H9 (cell line): ENCODE measurements at regions not wholly inside any gene's neighbourhood (a gene's known extent, or its start where the extent isn't known, plus 50 kb on each side); places are given as distances from the start of the nearest gene placed in this dataset.

Experiments
- DNase-seq: peaks from one replicate; pipeline ENCODE4 v3.0.0-alpha.2; 2017
- H2AFZ ChIP-seq: one replicate; pipeline ENCODE4 v1.6.1; 2013; ENCODE audit warnings: mild to moderate bottlenecking, low read length, control low read depth, moderate library complexity
- H2AK5ac ChIP-seq: 2 replicates; pipeline ENCODE4 v1.6.1; 2013; ENCODE audit warnings: low read length, control low read depth, mixed read lengths; ENCODE audit not compliant: insufficient read length
- H2BK120ac ChIP-seq: one replicate; pipeline ENCODE4 v1.6.1; 2013; ENCODE audit warnings: low read depth, mild to moderate bottlenecking, low read length, control low read depth, inconsistent platforms; ENCODE audit not compliant: poor library complexity, severe bottlenecking
- H2BK12ac ChIP-seq: 2 replicates; pipeline ENCODE4 v1.6.1; 2013; ENCODE audit warnings: low read length, control low read depth, mixed read lengths, low read depth; ENCODE audit not compliant: insufficient read length
- H2BK15ac ChIP-seq: 2 replicates; pipeline ENCODE4 v1.6.1; 2013; ENCODE audit warnings: low read depth, low read length, control low read depth
- H2BK20ac ChIP-seq: one replicate; pipeline ENCODE4 v1.6.1; 2013; ENCODE audit warnings: low read depth, mild to moderate bottlenecking, low read length, control low read depth, inconsistent platforms; ENCODE audit not compliant: poor library complexity, severe bottlenecking
- H2BK5ac ChIP-seq: 2 replicates; pipeline ENCODE4 v1.6.1; 2013; ENCODE audit warnings: low read length, control low read depth, mixed read lengths; ENCODE audit not compliant: insufficient read length
- H3K14ac ChIP-seq: 2 replicates; pipeline ENCODE4 v1.6.1; 2013; ENCODE audit warnings: low read length, control low read depth; ENCODE audit not compliant: insufficient read depth
- H3K18ac ChIP-seq: 2 replicates; pipeline ENCODE4 v1.6.1; 2013; ENCODE audit warnings: low read depth, mild to moderate bottlenecking, mixed read lengths, low read length, control low read depth; ENCODE audit not compliant: insufficient read length
- H3K23ac ChIP-seq: 2 replicates; pipeline ENCODE4 v1.6.1; 2013; ENCODE audit warnings: low read length, control low read depth, mixed read lengths, low read depth; ENCODE audit not compliant: insufficient read length
- H3K23me2 ChIP-seq: 2 replicates; pipeline ENCODE4 v1.6.1; 2013; ENCODE audit warnings: low read depth, mild to moderate bottlenecking, mixed read lengths, low read length, control low read depth; ENCODE audit not compliant: insufficient read length, poor library complexity, severe bottlenecking
- H3K27ac ChIP-seq: 2 replicates; pipeline ENCODE4 v1.5.1; 2013; ENCODE audit warnings: low read length, control low read depth, mixed read lengths, low read depth; ENCODE audit not compliant: insufficient read length
- H3K27me3 ChIP-seq: 2 replicates; pipeline ENCODE4 v1.6.1; 2013; ENCODE audit warnings: low read length, control low read depth, inconsistent platforms; ENCODE audit not compliant: insufficient read depth
- H3K4ac ChIP-seq: 2 replicates; pipeline ENCODE4 v1.6.1; 2013; ENCODE audit warnings: low read depth, mild to moderate bottlenecking, control low read depth, inconsistent platforms, low read length, moderate library complexity
- H3K4me1 ChIP-seq: 2 replicates; pipeline ENCODE4 v1.6.1; 2013; ENCODE audit warnings: low read length, control low read depth, inconsistent platforms; ENCODE audit not compliant: insufficient read depth
- H3K4me2 ChIP-seq: 2 replicates; pipeline ENCODE4 v1.6.1; 2013; ENCODE audit warnings: low read length, control low read depth, mixed read lengths; ENCODE audit not compliant: insufficient read length, insufficient read depth
- H3K56ac ChIP-seq: 2 replicates; pipeline ENCODE4 v1.6.1; 2013; ENCODE audit warnings: low read depth, mild to moderate bottlenecking, mixed read lengths, low read length, control low read depth; ENCODE audit not compliant: insufficient read length
- H3K79me1 ChIP-seq: 2 replicates; pipeline ENCODE4 v1.6.1; 2013; ENCODE audit warnings: low read depth, mild to moderate bottlenecking, moderate library complexity, low read length, control low read depth, inconsistent platforms; ENCODE audit not compliant: insufficient read depth, poor library complexity, severe bottlenecking
- H3K79me2 ChIP-seq: 2 replicates; pipeline ENCODE4 v1.6.1; 2013; ENCODE audit warnings: low read length, control low read depth, inconsistent platforms; ENCODE audit not compliant: insufficient read depth
- H3K9ac ChIP-seq: 2 replicates; pipeline ENCODE4 v1.6.1; 2013; ENCODE audit warnings: low read length, control low read depth, mixed read lengths; ENCODE audit not compliant: insufficient read length; ENCODE audit errors: extremely low read depth
- H3K9me3 ChIP-seq: one replicate; pipeline ENCODE4 v1.6.1; 2013; ENCODE audit warnings: low read depth, low read length, inconsistent platforms; ENCODE audit not compliant: control insufficient read depth
- H3T11ph ChIP-seq: one replicate; pipeline ENCODE4 v1.6.1; 2013; ENCODE audit warnings: mild to moderate bottlenecking, low read length, control low read depth, inconsistent platforms
- H4K20me1 ChIP-seq: one replicate; pipeline ENCODE4 v1.6.1; 2013; ENCODE audit not compliant: control insufficient read depth, insufficient read length, insufficient read depth
- H4K5ac ChIP-seq: 2 replicates; pipeline ENCODE4 v1.6.1; 2013; ENCODE audit warnings: low read depth, mild to moderate bottlenecking, mixed read lengths, low read length, control low read depth; ENCODE audit not compliant: insufficient read length
- H4K8ac ChIP-seq: replicated peaks from 2 replicates; pipeline ENCODE4 v1.6.1; 2013; ENCODE audit warnings: low read length, control low read depth, mixed read lengths, low read depth; ENCODE audit not compliant: insufficient read length
- H4K91ac ChIP-seq: 2 replicates; pipeline ENCODE4 v1.6.1; 2013; ENCODE audit warnings: low read depth, mild to moderate bottlenecking, moderate library complexity, mixed read lengths, low read length, control low read depth; ENCODE audit not compliant: insufficient read length
- H3K27ac Mint-ChIP-seq, 3 experiments: 2 replicates in 2 of 3; 3 replicates in 1 of 3; pipeline ENCODE4 v1.8.0; 2020 to 2021; ENCODE audit warnings: mixed read lengths in 3 of 3, mild to moderate bottlenecking in 1 of 3, moderate library complexity in 1 of 3
- H3K27me3 Mint-ChIP-seq: 2 replicates; pipeline ENCODE4 v1.8.0; 2021; ENCODE audit warnings: low read depth, mild to moderate bottlenecking, moderate library complexity, mixed read lengths
- H3K36me3 Mint-ChIP-seq, 3 experiments: 2 replicates in 2 of 3; 3 replicates in 1 of 3; pipeline ENCODE4 v1.8.0; 2020 to 2021; ENCODE audit warnings: low read depth in 3 of 3, mixed read lengths in 3 of 3; ENCODE audit not compliant: insufficient read depth in 1 of 3
- H3K4me1 Mint-ChIP-seq, 2 experiments: 2 replicates each; pipeline ENCODE4 v1.8.0; 2020; ENCODE audit warnings: mixed read lengths in 2 of 2
- H3K4me3 Mint-ChIP-seq, 2 experiments: 2 replicates in 1 of 2; 3 replicates in 1 of 2; pipeline ENCODE4 v1.8.0; 2020 to 2021; ENCODE audit warnings: mild to moderate bottlenecking in 2 of 2, mixed read lengths in 2 of 2, moderate library complexity in 1 of 2
- H3K9me3 Mint-ChIP-seq, 2 experiments: 2 replicates in 1 of 2; 3 replicates in 1 of 2; pipeline ENCODE4 v1.8.0; 2020; ENCODE audit warnings: mild to moderate bottlenecking in 2 of 2, mixed read lengths in 2 of 2, moderate library complexity in 1 of 2
- CTCF ChIP-seq: fragments of 200-600 bp; sonication (generic); conservative IDR thresholded peaks from 3 replicates; pipeline ENCODE4 v1.8.0; 2021; ENCODE audit warnings: antibody characterized with exemption, mild to moderate bottlenecking

- no peaks in the 10 kb centered on the region for H4K20me1 ChIP-seq
- H4K8ac ChIP-seq = no peak overlapping the region
- no peaks in the 10 kb centered on the region for H3K27me3 ChIP-seq
- no peak overlapping the region for H3K23ac ChIP-seq
- H3K4me2 ChIP-seq = no peak overlapping the region
- Mint-ChIP-seq H3K4me3 (no peak overlapping the region), H3K27ac (no peak overlapping the region), H3K27me3 (no peaks in the 10 kb centered on the region), H3K4me1 (peaks cover 5 to 6% of the 10 kb centered on the region in 2 experiments; a peak in 3 of 4 replicates), H3K36me3 (no peaks in the 10 kb centered on the region; a peak in 1 of 7 replicates), H3K9me3 (peaks cover 0 to 8% of the 10 kb centered on the region in 2 experiments; a peak in 3 of 5 replicates)
- H3K9me3 ChIP-seq = no peaks in the 10 kb centered on the region
- no peak overlapping the region for H2AFZ ChIP-seq
- no peak overlapping the region for H2BK120ac ChIP-seq
- H4K5ac ChIP-seq = no peak overlapping the region
- TF ChIP-seq CTCF = no peak
- no peak overlapping the region for H3K9ac ChIP-seq
- no peaks in the 10 kb centered on the region for H3K79me2 ChIP-seq
- H3K4me1 ChIP-seq = no peaks in the 10 kb centered on the region
- no peak overlapping the region for H3K27ac ChIP-seq
- no peak overlapping the region for H2BK15ac ChIP-seq
- H3K18ac ChIP-seq = no peak overlapping the region
- no peak overlapping the region for H4K91ac ChIP-seq
- H3K4ac ChIP-seq = no peak overlapping the region
- H3T11ph ChIP-seq = no peak overlapping the region
- H2AK5ac ChIP-seq = no peak overlapping the region
- H3K23me2 ChIP-seq = no peaks in the 10 kb centered on the region
- H3K56ac ChIP-seq = no peak overlapping the region
- no peak for DNase-seq
- no peak overlapping the region for H3K14ac ChIP-seq
- H2BK12ac ChIP-seq = no peak overlapping the region
- H2BK5ac ChIP-seq = no peak overlapping the region
- H3K79me1 ChIP-seq = no peaks in the 10 kb centered on the region
- H2BK20ac ChIP-seq = no peak overlapping the region
These were observed 144.2 kb downstream of the LRIG3 start for GRCh38 chr12:58776144-58776543.
